ENCODE measurements at regions not wholly inside any gene's neighbourhood (a gene's known extent, or its start where the extent isn't known, plus 50 kb on each side); places are given as distances from the start of the nearest gene placed in this dataset.

DNA sequence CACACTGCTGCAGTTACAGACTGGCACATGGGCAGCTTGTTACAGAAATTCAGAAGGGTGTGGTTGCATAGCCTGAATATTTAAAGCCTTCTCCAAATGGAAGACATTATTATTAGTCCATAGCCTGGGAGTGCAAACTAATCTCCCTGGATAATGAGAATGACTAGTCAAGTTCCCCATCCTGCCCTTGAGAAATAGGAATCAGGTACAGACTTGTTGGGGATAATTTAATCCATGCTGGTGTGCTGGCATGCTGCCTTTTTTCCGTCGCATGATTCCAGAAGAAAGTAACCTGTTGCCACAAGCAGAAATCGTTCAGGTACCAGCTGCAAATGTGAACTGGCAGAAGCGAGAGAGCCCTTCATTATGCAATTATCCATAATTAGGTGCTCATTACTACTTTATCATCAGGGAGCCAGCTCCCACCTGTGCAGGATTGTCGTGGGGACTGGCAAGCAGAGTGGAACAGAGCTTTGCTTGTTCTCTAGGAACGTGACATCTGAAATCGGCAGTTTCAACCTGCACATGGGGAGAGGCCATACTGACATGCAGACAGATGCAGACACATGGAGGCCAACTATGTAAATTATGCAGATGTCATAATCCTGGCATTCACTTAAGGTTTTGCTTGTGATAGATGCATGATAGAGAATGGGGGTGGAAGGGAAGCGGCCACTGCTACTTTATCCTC is 419.4 kb downstream of the PMP22 start:
- Histone ChIP-seq H3K4me3 (ENCODE audit: low read length) (no peak overlapping the region), H3K4me2 (ENCODE audit: low read length) (no peak overlapping the region), H3K27ac (ENCODE audit: low read length) (no peak overlapping the region), H3K27me3 (ENCODE audit: low read depth, low read length) (no peaks in the 10 kb centered on the region), H4K20me1 (ENCODE audit: insufficient read depth, low read length) (no peaks in the 10 kb centered on the region), H2AFZ (ENCODE audit: low read depth, low read length) (no peak overlapping the region), H3K9ac (ENCODE audit: low read length) (no peak overlapping the region), H3K4me1 (ENCODE audit: low read length) (no peaks in the 10 kb centered on the region), H3K79me2 (ENCODE audit: low read length) (no peaks in the 10 kb centered on the region), H3K9me3 (ENCODE audit: insufficient read depth, low read length) (no peaks in the 10 kb centered on the region), H3K36me3 (replicated peaks; ENCODE audit: low read depth, low read length) (no peaks in the 10 kb centered on the region)
- TF ChIP-seq EZH2phosphoT487 (IDR thresholded peaks at IDR 0.05; ENCODE audit: low read depth): no peak
- no peak for TF ChIP-seq CTCF (IDR thresholded peaks at IDR 0.05; ENCODE audit: low read depth, low read length)

DNA sequence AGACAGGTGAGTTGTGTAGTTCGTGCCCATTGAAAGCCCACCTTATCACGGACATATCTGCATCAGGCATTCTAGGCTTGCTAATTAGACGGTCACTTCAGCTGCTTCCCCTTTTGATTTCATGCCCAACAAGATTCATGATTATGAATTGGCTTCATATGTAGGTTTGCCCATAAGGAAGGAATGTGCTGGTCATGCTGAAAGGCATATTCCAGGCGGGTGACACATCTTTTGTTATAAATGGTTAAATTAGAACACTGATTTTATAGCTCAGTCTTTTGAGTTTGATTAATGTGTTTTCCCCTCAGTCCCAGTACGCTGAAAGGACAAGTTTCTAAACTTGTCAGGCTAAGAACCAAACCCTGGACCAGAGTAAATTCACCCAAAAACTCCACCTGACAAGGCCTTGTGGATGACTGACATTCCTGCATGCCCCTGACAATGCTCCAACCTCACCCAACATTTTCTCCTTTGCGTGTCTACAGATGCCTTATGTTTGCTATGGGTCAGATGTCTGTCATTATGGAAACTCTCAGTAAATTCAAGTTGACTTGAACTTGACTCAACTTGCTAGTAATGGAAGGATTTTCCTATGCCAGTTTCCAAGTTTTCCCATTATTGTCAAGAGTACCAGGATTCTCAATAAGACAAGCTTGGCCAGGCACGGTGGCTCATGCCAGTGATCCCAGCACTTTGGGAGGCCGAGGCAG is 421.9 kb downstream of the PMP22 start:
- Histone ChIP-seq H4K20me1 (ENCODE audit: insufficient read depth, low read length) (no peaks in the 10 kb centered on the region), H3K4me1 (ENCODE audit: low read length) (no peaks in the 10 kb centered on the region), H3K9ac (ENCODE audit: low read length) (no peak overlapping the region), H3K27ac (ENCODE audit: low read length) (no peak overlapping the region), H3K9me3 (ENCODE audit: insufficient read depth, low read length) (no peaks in the 10 kb centered on the region), H3K4me2 (ENCODE audit: low read length) (no peak overlapping the region), H2AFZ (ENCODE audit: low read depth, low read length) (no peak overlapping the region), H3K79me2 (ENCODE audit: low read length) (no peaks in the 10 kb centered on the region), H3K36me3 (replicated peaks; ENCODE audit: low read depth, low read length) (no peaks in the 10 kb centered on the region), H3K27me3 (ENCODE audit: low read depth, low read length) (no peaks in the 10 kb centered on the region), H3K4me3 (ENCODE audit: low read length) (no peak overlapping the region)
- TF ChIP-seq CTCF (IDR thresholded peaks at IDR 0.05; ENCODE audit: low read depth, low read length) (no peak), EZH2phosphoT487 (IDR thresholded peaks at IDR 0.05; ENCODE audit: low read depth) (no peak)

GRCh38 chr17:14840616-14841231 is 424.4 kb downstream of the PMP22 start:
- no peaks in the 10 kb centered on the region for H3K27me3 ChIP-seq (ENCODE audit: low read depth, low read length)

More at GRCh38 chr17:14840616-14841231, 424.4 kb downstream of the PMP22 start:
- no peak overlapping the region for H3K4me3 ChIP-seq (ENCODE audit: low read length)
- no peaks in the 10 kb centered on the region for H3K4me1 ChIP-seq (ENCODE audit: low read length)
- TF ChIP-seq CTCF (IDR thresholded peaks at IDR 0.05; ENCODE audit: low read depth, low read length): no peak
- no peak for TF ChIP-seq EZH2phosphoT487 (IDR thresholded peaks at IDR 0.05; ENCODE audit: low read depth)
- H4K20me1 ChIP-seq (ENCODE audit: insufficient read depth, low read length): no peaks in the 10 kb centered on the region
- no peaks in the 10 kb centered on the region for H3K79me2 ChIP-seq (ENCODE audit: low read length)
- no peak overlapping the region for H3K27ac ChIP-seq (ENCODE audit: low read length)
- H3K4me2 ChIP-seq (ENCODE audit: low read length): no peak overlapping the region
- no peaks in the 10 kb centered on the region for H3K36me3 ChIP-seq (replicated peaks; ENCODE audit: low read depth, low read length)
- H3K9ac ChIP-seq (ENCODE audit: low read length): no peak overlapping the region
- H2AFZ ChIP-seq (ENCODE audit: low read depth, low read length): no peak overlapping the region
- H3K9me3 ChIP-seq (ENCODE audit: insufficient read depth, low read length): no peaks in the 10 kb centered on the region
